IMR-90 (cell line): ENCODE measurements at regions not wholly inside any gene's neighbourhood (a gene's known extent, or its start where the extent isn't known, plus 50 kb on each side); places are given as distances from the start of the nearest gene placed in this dataset.

Source experiments
- ATAC-seq: fragments of 200-7000 bp; cut with Tn5 transposase; 2 replicates; pipeline ENCODE4 v1.9.1; 2020; ENCODE audit warnings: low read depth, mild to moderate bottlenecking, moderate library complexity
- BruUV-seq: library from RNA; stranded (reverse); fragments of 400-500 nt; replicated peaks from 2 replicates; lab custom pipeline; 2021; lab: Mats Ljungman, UMichigan
- CTCF ChIA-PET: fragments of 300-600 bp; formaldehyde crosslinking; extraction: SDS; loops from one replicate; lab custom pipeline; 2021; ENCODE audit warnings: antibody characterized with exemption; lab: Yijun Ruan, JAX
- POLR2A ChIA-PET: fragments of 300-600 bp; sonication (Branson Sonifier 250); formaldehyde crosslinking; loops from one replicate; lab custom pipeline; 2022; ENCODE audit warnings: antibody characterized with exemption; ENCODE audit not compliant: unreplicated experiment; lab: Charles Lee
- DNase-seq: peaks from one replicate; pipeline ENCODE4 v3.0.0; 2013
- H2AFZ ChIP-seq: replicated peaks from 2 replicates; pipeline ENCODE3; 2013; ENCODE audit warnings: low read length, mild to moderate bottlenecking; ENCODE audit not compliant: poor library complexity
- H2AK5ac ChIP-seq: 2 replicates; pipeline ENCODE4 v1.6.1; 2013; ENCODE audit warnings: low read depth, low read length, inconsistent platforms
- H2AK9ac ChIP-seq: replicated peaks from 2 replicates; pipeline ENCODE3; 2013; ENCODE audit warnings: mild to moderate bottlenecking, low read depth, low read length, moderate library complexity; ENCODE audit not compliant: poor library complexity
- H2BK120ac ChIP-seq: 2 replicates; pipeline ENCODE4 v1.6.1; 2013; ENCODE audit warnings: low read depth, low read length, inconsistent platforms
- H2BK15ac ChIP-seq: 3 replicates; pipeline ENCODE4 v1.6.1; 2013; ENCODE audit warnings: low read depth, low read length, inconsistent platforms
- H2BK20ac ChIP-seq: 2 replicates; pipeline ENCODE4 v1.6.1; 2013; ENCODE audit warnings: low read depth, mild to moderate bottlenecking, inconsistent platforms, low read length, moderate library complexity
- H2BK5ac ChIP-seq: 2 replicates; pipeline ENCODE4 v1.6.1; 2013; ENCODE audit warnings: mild to moderate bottlenecking, low read depth, low read length, inconsistent platforms; ENCODE audit not compliant: poor library complexity, severe bottlenecking
- H3K14ac ChIP-seq: replicated peaks from 2 replicates; pipeline ENCODE4 v1.6.1; 2013; ENCODE audit warnings: low read depth, low read length, inconsistent platforms
- H3K18ac ChIP-seq: 2 replicates; pipeline ENCODE4 v1.6.1; 2013; ENCODE audit warnings: low read depth, low read length, control low read depth
- H3K23ac ChIP-seq: 2 replicates; pipeline ENCODE4 v1.6.1; 2013; ENCODE audit warnings: low read depth, low read length, inconsistent platforms
- H3K27ac ChIP-seq: 2 replicates; pipeline ENCODE4 v1.5.1; 2013; ENCODE audit warnings: mild to moderate bottlenecking, control low read depth, low read length; ENCODE audit not compliant: insufficient read depth
- H3K27me3 ChIP-seq: 2 replicates; pipeline ENCODE4 v1.6.1; 2013; ENCODE audit warnings: low read length; ENCODE audit not compliant: control insufficient read depth, insufficient read depth
- H3K36me3 ChIP-seq: 2 replicates; pipeline ENCODE4 v1.6.1; 2013; ENCODE audit warnings: low read length, mixed read lengths; ENCODE audit not compliant: control insufficient read depth, insufficient read depth
- H3K4ac ChIP-seq: 2 replicates; pipeline ENCODE4 v1.6.1; 2013; ENCODE audit warnings: low read depth, low read length, inconsistent platforms
- H3K4me1 ChIP-seq: 2 replicates; pipeline ENCODE4 v1.6.1; 2013; ENCODE audit warnings: low read length, mixed read lengths; ENCODE audit not compliant: control insufficient read depth, insufficient read depth
- H3K4me2 ChIP-seq: 2 replicates; pipeline ENCODE4 v1.6.1; 2013; ENCODE audit warnings: low read depth, mild to moderate bottlenecking, control low read depth, low read length, moderate library complexity
- H3K4me3 ChIP-seq: 2 replicates; pipeline ENCODE4 v1.5.1; 2013; ENCODE audit warnings: low read depth, mild to moderate bottlenecking, control low read depth, low read length, moderate library complexity; ENCODE audit not compliant: insufficient read depth
- H3K56ac ChIP-seq: 2 replicates; pipeline ENCODE4 v1.6.1; 2013; ENCODE audit warnings: low read length, inconsistent platforms; ENCODE audit not compliant: insufficient read depth; ENCODE audit errors: extremely low read depth
- H3K79me1 ChIP-seq, 2 experiments: 2 replicates each; pipeline ENCODE4 v1.6.1; 2013; ENCODE audit warnings: low read length in 2 of 2, inconsistent platforms in 1 of 2, low read depth in 1 of 2
- H3K9ac ChIP-seq: 2 replicates; pipeline ENCODE4 v1.6.1; 2013; ENCODE audit warnings: low read depth, low read length, control low read depth
- H3K9me1 ChIP-seq: 2 replicates; pipeline ENCODE4 v1.6.1; 2013; ENCODE audit warnings: low read length, inconsistent platforms; ENCODE audit not compliant: insufficient read depth
- H3K9me3 ChIP-seq: 2 replicates; pipeline ENCODE4 v1.6.1; 2013; ENCODE audit warnings: low read length; ENCODE audit not compliant: control insufficient read depth, insufficient read depth
- H4K20me1 ChIP-seq: 2 replicates; pipeline ENCODE4 v1.6.1; 2013; ENCODE audit warnings: low read length, inconsistent platforms; ENCODE audit not compliant: insufficient read depth
- H4K5ac ChIP-seq: 2 replicates; pipeline ENCODE4 v1.6.1; 2013; ENCODE audit warnings: mild to moderate bottlenecking, low read depth, low read length, control low read depth
- H4K8ac ChIP-seq, 2 experiments: 2 replicates each; pipeline ENCODE4 v1.6.1; 2013; ENCODE audit warnings: low read depth in 2 of 2, low read length in 2 of 2, control low read depth in 1 of 2, inconsistent platforms in 1 of 2
- H4K91ac ChIP-seq: 2 replicates; pipeline ENCODE4 v1.6.1; 2013; ENCODE audit warnings: low read depth, low read length, inconsistent platforms; ENCODE audit not compliant: insufficient read depth
- BHLHE40 ChIP-seq: fragments of 150-350 bp; IDR thresholded peaks from 2 replicates; pipeline ENCODE4 v1.6.1; 2016; ENCODE audit warnings: mild to moderate bottlenecking, low read depth, low read length
- CEBPB ChIP-seq: IDR thresholded peaks from 2 replicates; pipeline ENCODE4 v1.6.1; 2012; ENCODE audit warnings: low read depth, low read length, improper control_type of control experiment
- CHD1 ChIP-seq: IDR thresholded peaks from 2 replicates; pipeline ENCODE4 v1.6.1; 2012; ENCODE audit warnings: low read depth, low read length, improper control_type of control experiment
- CTCF ChIP-seq: conservative IDR thresholded peaks from 2 replicates; pipeline ENCODE4 v1.5.1; 2012; ENCODE audit warnings: mild to moderate bottlenecking, low read depth, low read length, improper control_type of control experiment
- ELK1 ChIP-seq: fragments of 150-350 bp; IDR thresholded peaks from 2 replicates; pipeline ENCODE4 v1.6.1; 2016; ENCODE audit warnings: low read depth, mild to moderate bottlenecking, low read length, moderate library complexity, borderline replicate concordance
- FOS ChIP-seq: fragments of 150-350 bp; IDR thresholded peaks from 2 replicates; pipeline ENCODE4 v1.6.1; 2016; ENCODE audit warnings: low read depth, low read length
- MAFK ChIP-seq: IDR thresholded peaks from 2 replicates; pipeline ENCODE4 v1.6.1; 2012; ENCODE audit warnings: low read depth, low read length, improper control_type of control experiment
- MAZ ChIP-seq: IDR thresholded peaks from 2 replicates; pipeline ENCODE4 v1.6.1; 2012; ENCODE audit warnings: low read depth, mild to moderate bottlenecking, low read length, improper control_type of control experiment, moderate library complexity, borderline replicate concordance
- MXI1 ChIP-seq: IDR thresholded peaks from 2 replicates; pipeline ENCODE4 v1.6.1; 2012; ENCODE audit warnings: low read depth, mild to moderate bottlenecking, low read length, moderate library complexity, borderline replicate concordance
- NFE2L2 ChIP-seq: fragments of 150-350 bp; IDR thresholded peaks from 2 replicates; pipeline ENCODE4 v1.6.1; 2016; ENCODE audit warnings: low read depth, mild to moderate bottlenecking, low read length
- POLR2A ChIP-seq: IDR thresholded peaks from 2 replicates; pipeline ENCODE4 v1.6.1; 2012; ENCODE audit warnings: mild to moderate bottlenecking, low read depth, low read length
- RAD21 ChIP-seq: IDR thresholded peaks from 2 replicates; pipeline ENCODE4 v1.6.1; 2012; ENCODE audit warnings: low read length, improper control_type of control experiment
- RCOR1 ChIP-seq: IDR thresholded peaks from 2 replicates; pipeline ENCODE4 v1.6.1; 2012; ENCODE audit warnings: mild to moderate bottlenecking, low read length, improper control_type of control experiment; ENCODE audit not compliant: insufficient replicate concordance
- RFX5 ChIP-seq: IDR thresholded peaks from 2 replicates; pipeline ENCODE4 v1.8.0; 2012; ENCODE audit warnings: low read depth, mild to moderate bottlenecking, low read length, moderate library complexity
- SMC3 ChIP-seq: fragments of 150-350 bp; IDR thresholded peaks from 2 replicates; pipeline ENCODE4 v1.6.1; 2016; ENCODE audit warnings: low read depth, mild to moderate bottlenecking, antibody characterized with exemption, low read length, moderate library complexity
- USF2 ChIP-seq: fragments of 150-350 bp; IDR thresholded peaks from 2 replicates; pipeline ENCODE4 v1.6.1; 2017; ENCODE audit warnings: mild to moderate bottlenecking, antibody characterized with exemption, low read length, low read depth
- WGBS, 2 experiments: methylation state at CpG; one replicate each; pipeline versions ENCODE4 v1.1.5 to v1.1.7; 2013; ENCODE audit warnings: missing lambda C conversion rate in 2 of 2; ENCODE audit not compliant: insufficient read length in 1 of 2; ENCODE audit errors: extremely low coverage in 2 of 2; 5-methylcytosine and 5-hydroxymethylcytosine counted together
- dilution Hi-C: fragments of 300-500 bp; cut with HindIII; formaldehyde crosslinking; loops from one replicate; pipeline ENCODE4 v1.14.3; 2018; ENCODE audit warnings: low sequenced_read_pairs; ENCODE audit not compliant: unreplicated experiment
- in situ Hi-C: fragments of 300-500 bp; cut with MboI; formaldehyde crosslinking; loops from 3 replicates; pipeline ENCODE4 v1.14.3; 2019; ENCODE audit warnings: low sequenced_read_pairs, inconsistent platforms, mixed read lengths
- intact Hi-C: fragments of 100-400 bp; cut with micrococcal nuclease; formaldehyde crosslinking; loops from 2 replicates; pipeline ENCODE4 v1.10.0; 2022

GRCh38 chr2:175728032-175728431, 274.0 kb downstream of the LNPK start:
- dilution Hi-C loops: no loop called here
- no TSS peak for BruUV-seq
- intact Hi-C loops: no loop called here

More at GRCh38 chr2:175728032-175728431, 274.0 kb downstream of the LNPK start:
- no peak overlapping the region for H3K14ac ChIP-seq
- H3K79me1 ChIP-seq: no peaks in the 10 kb centered on the region
- no peak overlapping the region for H3K18ac ChIP-seq
- no peaks in the 10 kb centered on the region for H4K20me1 ChIP-seq
- no peak overlapping the region for H3K4me3 ChIP-seq
- TF ChIP-seq ELK1 (no peak), USF2 (no peak), MAZ (no peak), BHLHE40 (no peak), CHD1 (no peak), RAD21 (no peak), POLR2A (no peak), CEBPB (no peak), FOS (no peak), RFX5 (no peak), NFE2L2 (no peak), CTCF (no peak), RCOR1 (no peak), SMC3 (no peak), MAFK (no peak), MXI1 (no peak)
- no peak overlapping the region for H2BK15ac ChIP-seq
- no peak overlapping the region for H3K9ac ChIP-seq
- no peak overlapping the region for H4K91ac ChIP-seq
- ChIA-PET POLR2A (no interaction called here), CTCF (no interaction called here)
- H3K4me2 ChIP-seq: no peak overlapping the region
- H3K9me1 ChIP-seq: no peaks in the 10 kb centered on the region
- no peak overlapping the region for H2AK9ac ChIP-seq
- no peak overlapping the region for H3K4ac ChIP-seq
- no peak overlapping the region for H2AK5ac ChIP-seq
- H4K5ac ChIP-seq: no peak overlapping the region
- no peak overlapping the region for H2BK20ac ChIP-seq
- no peak for ATAC-seq
- H3K9me3 ChIP-seq: no peaks in the 10 kb centered on the region
- no CpG with 5 or more reads among the region's 4 CpGs for WGBS, 2 experiments
- H2AFZ ChIP-seq: no peak overlapping the region
- no peak overlapping the region for H3K23ac ChIP-seq
- no peak overlapping the region for H4K8ac ChIP-seq
- H3K36me3 ChIP-seq: no peaks in the 10 kb centered on the region
- no peak overlapping the region for H3K56ac ChIP-seq
- H2BK5ac ChIP-seq: no peak overlapping the region
- no peak for DNase-seq
- peaks cover 2% of the 10 kb centered on the region; the same call in 1 of the 2 replicates for H3K27me3 ChIP-seq
- in situ Hi-C loops: no loop called here
- no peak overlapping the region for H3K27ac ChIP-seq
- no peaks in the 10 kb centered on the region for H3K4me1 ChIP-seq
- H2BK120ac ChIP-seq: no peak overlapping the region
